H9 (cell line): ENCODE measurements at regions not wholly inside any gene's neighbourhood (a gene's known extent, or its start where the extent isn't known, plus 50 kb on each side); places are given as distances from the start of the nearest gene placed in this dataset.
"Not testable (repeated sequence)": the region's sequence is repeated elsewhere in the genome, so short reads cannot be mapped to it uniquely, and the experiment has no call there.

ENCODE experiments used
- DNase-seq: peaks from one replicate; pipeline ENCODE4 v3.0.0-alpha.2; 2017
- H2AFZ ChIP-seq: one replicate; pipeline ENCODE4 v1.6.1; 2013; ENCODE audit warnings: mild to moderate bottlenecking, low read length, control low read depth, moderate library complexity
- H2AK5ac ChIP-seq: 2 replicates; pipeline ENCODE4 v1.6.1; 2013; ENCODE audit warnings: low read length, control low read depth, mixed read lengths; ENCODE audit not compliant: insufficient read length
- H2BK120ac ChIP-seq: one replicate; pipeline ENCODE4 v1.6.1; 2013; ENCODE audit warnings: low read depth, mild to moderate bottlenecking, low read length, control low read depth, inconsistent platforms; ENCODE audit not compliant: poor library complexity, severe bottlenecking
- H2BK12ac ChIP-seq: 2 replicates; pipeline ENCODE4 v1.6.1; 2013; ENCODE audit warnings: low read length, control low read depth, mixed read lengths, low read depth; ENCODE audit not compliant: insufficient read length
- H2BK15ac ChIP-seq: 2 replicates; pipeline ENCODE4 v1.6.1; 2013; ENCODE audit warnings: low read depth, low read length, control low read depth
- H2BK20ac ChIP-seq: one replicate; pipeline ENCODE4 v1.6.1; 2013; ENCODE audit warnings: low read depth, mild to moderate bottlenecking, low read length, control low read depth, inconsistent platforms; ENCODE audit not compliant: poor library complexity, severe bottlenecking
- H2BK5ac ChIP-seq: 2 replicates; pipeline ENCODE4 v1.6.1; 2013; ENCODE audit warnings: low read length, control low read depth, mixed read lengths; ENCODE audit not compliant: insufficient read length
- H3K14ac ChIP-seq: 2 replicates; pipeline ENCODE4 v1.6.1; 2013; ENCODE audit warnings: low read length, control low read depth; ENCODE audit not compliant: insufficient read depth
- H3K18ac ChIP-seq: 2 replicates; pipeline ENCODE4 v1.6.1; 2013; ENCODE audit warnings: low read depth, mild to moderate bottlenecking, mixed read lengths, low read length, control low read depth; ENCODE audit not compliant: insufficient read length
- H3K23ac ChIP-seq: 2 replicates; pipeline ENCODE4 v1.6.1; 2013; ENCODE audit warnings: low read length, control low read depth, mixed read lengths, low read depth; ENCODE audit not compliant: insufficient read length
- H3K23me2 ChIP-seq: 2 replicates; pipeline ENCODE4 v1.6.1; 2013; ENCODE audit warnings: low read depth, mild to moderate bottlenecking, mixed read lengths, low read length, control low read depth; ENCODE audit not compliant: insufficient read length, poor library complexity, severe bottlenecking
- H3K27ac ChIP-seq: 2 replicates; pipeline ENCODE4 v1.5.1; 2013; ENCODE audit warnings: low read length, control low read depth, mixed read lengths, low read depth; ENCODE audit not compliant: insufficient read length
- H3K27me3 ChIP-seq: 2 replicates; pipeline ENCODE4 v1.6.1; 2013; ENCODE audit warnings: low read length, control low read depth, inconsistent platforms; ENCODE audit not compliant: insufficient read depth
- H3K4ac ChIP-seq: 2 replicates; pipeline ENCODE4 v1.6.1; 2013; ENCODE audit warnings: low read depth, mild to moderate bottlenecking, control low read depth, inconsistent platforms, low read length, moderate library complexity
- H3K4me1 ChIP-seq: 2 replicates; pipeline ENCODE4 v1.6.1; 2013; ENCODE audit warnings: low read length, control low read depth, inconsistent platforms; ENCODE audit not compliant: insufficient read depth
- H3K4me2 ChIP-seq: 2 replicates; pipeline ENCODE4 v1.6.1; 2013; ENCODE audit warnings: low read length, control low read depth, mixed read lengths; ENCODE audit not compliant: insufficient read length, insufficient read depth
- H3K56ac ChIP-seq: 2 replicates; pipeline ENCODE4 v1.6.1; 2013; ENCODE audit warnings: low read depth, mild to moderate bottlenecking, mixed read lengths, low read length, control low read depth; ENCODE audit not compliant: insufficient read length
- H3K79me1 ChIP-seq: 2 replicates; pipeline ENCODE4 v1.6.1; 2013; ENCODE audit warnings: low read depth, mild to moderate bottlenecking, moderate library complexity, low read length, control low read depth, inconsistent platforms; ENCODE audit not compliant: insufficient read depth, poor library complexity, severe bottlenecking
- H3K79me2 ChIP-seq: 2 replicates; pipeline ENCODE4 v1.6.1; 2013; ENCODE audit warnings: low read length, control low read depth, inconsistent platforms; ENCODE audit not compliant: insufficient read depth
- H3K9ac ChIP-seq: 2 replicates; pipeline ENCODE4 v1.6.1; 2013; ENCODE audit warnings: low read length, control low read depth, mixed read lengths; ENCODE audit not compliant: insufficient read length; ENCODE audit errors: extremely low read depth
- H3K9me3 ChIP-seq: one replicate; pipeline ENCODE4 v1.6.1; 2013; ENCODE audit warnings: low read depth, low read length, inconsistent platforms; ENCODE audit not compliant: control insufficient read depth
- H3T11ph ChIP-seq: one replicate; pipeline ENCODE4 v1.6.1; 2013; ENCODE audit warnings: mild to moderate bottlenecking, low read length, control low read depth, inconsistent platforms
- H4K20me1 ChIP-seq: one replicate; pipeline ENCODE4 v1.6.1; 2013; ENCODE audit not compliant: control insufficient read depth, insufficient read length, insufficient read depth
- H4K5ac ChIP-seq: 2 replicates; pipeline ENCODE4 v1.6.1; 2013; ENCODE audit warnings: low read depth, mild to moderate bottlenecking, mixed read lengths, low read length, control low read depth; ENCODE audit not compliant: insufficient read length
- H4K8ac ChIP-seq: replicated peaks from 2 replicates; pipeline ENCODE4 v1.6.1; 2013; ENCODE audit warnings: low read length, control low read depth, mixed read lengths, low read depth; ENCODE audit not compliant: insufficient read length
- H4K91ac ChIP-seq: 2 replicates; pipeline ENCODE4 v1.6.1; 2013; ENCODE audit warnings: low read depth, mild to moderate bottlenecking, moderate library complexity, mixed read lengths, low read length, control low read depth; ENCODE audit not compliant: insufficient read length
- H3K27ac Mint-ChIP-seq, 3 experiments: 2 replicates in 2 of 3; 3 replicates in 1 of 3; pipeline ENCODE4 v1.8.0; 2020 to 2021; ENCODE audit warnings: mixed read lengths in 3 of 3, mild to moderate bottlenecking in 1 of 3, moderate library complexity in 1 of 3
- H3K27me3 Mint-ChIP-seq: 2 replicates; pipeline ENCODE4 v1.8.0; 2021; ENCODE audit warnings: low read depth, mild to moderate bottlenecking, moderate library complexity, mixed read lengths
- H3K36me3 Mint-ChIP-seq, 3 experiments: 2 replicates in 2 of 3; 3 replicates in 1 of 3; pipeline ENCODE4 v1.8.0; 2020 to 2021; ENCODE audit warnings: low read depth in 3 of 3, mixed read lengths in 3 of 3; ENCODE audit not compliant: insufficient read depth in 1 of 3
- H3K4me1 Mint-ChIP-seq, 2 experiments: 2 replicates each; pipeline ENCODE4 v1.8.0; 2020; ENCODE audit warnings: mixed read lengths in 2 of 2
- H3K4me3 Mint-ChIP-seq, 2 experiments: 2 replicates in 1 of 2; 3 replicates in 1 of 2; pipeline ENCODE4 v1.8.0; 2020 to 2021; ENCODE audit warnings: mild to moderate bottlenecking in 2 of 2, mixed read lengths in 2 of 2, moderate library complexity in 1 of 2
- H3K9me3 Mint-ChIP-seq, 2 experiments: 2 replicates in 1 of 2; 3 replicates in 1 of 2; pipeline ENCODE4 v1.8.0; 2020; ENCODE audit warnings: mild to moderate bottlenecking in 2 of 2, mixed read lengths in 2 of 2, moderate library complexity in 1 of 2
- WGBS: extraction: QIAGEN DNeasy Blood & Tissue Kit; methylation state at CpG from one replicate; pipeline ENCODE4 v1.1.7; 2013; ENCODE audit warnings: missing lambda C conversion rate, low lambda C conversion rate, mixed read lengths; ENCODE audit not compliant: insufficient read length; ENCODE audit errors: extremely low coverage; 5-methylcytosine and 5-hydroxymethylcytosine counted together

DNA sequence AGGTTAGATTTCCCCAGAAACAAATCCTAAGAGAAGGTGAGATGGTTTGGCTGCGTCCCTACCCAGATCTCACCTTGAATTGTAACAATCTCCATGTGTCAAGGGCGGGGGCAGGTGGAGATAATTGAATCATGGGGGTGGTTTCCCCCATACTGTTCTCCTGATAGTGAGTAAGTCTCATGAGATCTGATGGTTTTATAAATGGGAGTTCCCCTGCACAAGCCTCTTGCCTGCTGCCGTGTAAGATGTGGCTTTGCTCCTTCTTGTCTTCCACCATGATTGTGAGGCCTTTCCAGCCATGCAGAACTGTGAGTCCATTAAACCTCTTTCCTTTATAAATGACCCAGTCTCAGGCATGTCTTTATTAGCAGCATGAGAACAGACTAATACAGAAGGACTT, 132.2 kb downstream of the NPIPA8 start:
- H3K27ac Mint-ChIP-seq, H3K4me2 ChIP-seq, H3K23me2 ChIP-seq, H4K91ac ChIP-seq, H3K4ac ChIP-seq, H3K14ac ChIP-seq, H3K18ac ChIP-seq, H3K36me3 Mint-ChIP-seq, H3K27ac ChIP-seq, H3K4me1 Mint-ChIP-seq, H2BK20ac ChIP-seq, H2BK5ac ChIP-seq, H3K79me1 ChIP-seq, H3K9ac ChIP-seq, H2BK15ac ChIP-seq, H2BK12ac ChIP-seq, H4K8ac ChIP-seq, H4K20me1 ChIP-seq, H3K23ac ChIP-seq, H3K27me3 ChIP-seq, H3K79me2 ChIP-seq, H3K4me1 ChIP-seq, DNase-seq, H3T11ph ChIP-seq, H3K9me3 ChIP-seq, H2AFZ ChIP-seq, H3K27me3 Mint-ChIP-seq, H3K9me3 Mint-ChIP-seq, H2AK5ac ChIP-seq, H3K4me3 Mint-ChIP-seq, H3K56ac ChIP-seq, H2BK120ac ChIP-seq, H4K5ac ChIP-seq: not testable (repeated sequence)
- WGBS = no CpG with 5 or more reads among the region's 3 CpGs

DNA sequence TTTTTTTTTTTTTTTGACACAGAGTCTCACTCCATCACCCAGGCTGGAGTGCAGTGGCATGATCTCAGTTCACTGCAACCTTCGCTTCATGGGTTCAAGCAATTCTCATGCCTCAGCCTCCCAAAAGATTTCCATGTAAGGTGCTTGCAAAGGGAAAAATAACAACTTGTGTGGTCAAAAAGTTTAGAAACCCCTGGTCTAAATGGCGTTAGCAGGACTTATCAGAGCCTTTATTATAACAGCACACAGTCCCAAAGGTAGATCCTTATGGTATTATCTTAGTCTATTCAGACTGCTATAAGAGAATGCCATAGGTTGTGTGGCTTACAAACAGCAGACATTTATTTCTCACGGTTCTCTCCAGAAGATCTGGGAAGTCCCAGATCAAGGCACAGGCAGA, 135.0 kb downstream of the NPIPA8 start:
- not testable (repeated sequence) for H2BK12ac ChIP-seq, H3K4me1 ChIP-seq, H4K5ac ChIP-seq, H3K27ac ChIP-seq, DNase-seq, H3K4me3 Mint-ChIP-seq, H3K18ac ChIP-seq, H2BK120ac ChIP-seq, H3K9me3 ChIP-seq, H3K14ac ChIP-seq, H3K27ac Mint-ChIP-seq, H2BK5ac ChIP-seq, H2AK5ac ChIP-seq, H3K79me1 ChIP-seq, H3T11ph ChIP-seq, H3K27me3 ChIP-seq, H2BK15ac ChIP-seq, H3K4me1 Mint-ChIP-seq, H2AFZ ChIP-seq, H3K4me2 ChIP-seq, H3K23me2 ChIP-seq, H2BK20ac ChIP-seq, H3K79me2 ChIP-seq, H3K9me3 Mint-ChIP-seq, H3K9ac ChIP-seq, H3K56ac ChIP-seq, H3K23ac ChIP-seq, H4K91ac ChIP-seq, H3K4ac ChIP-seq, H4K20me1 ChIP-seq, H4K8ac ChIP-seq, H3K36me3 Mint-ChIP-seq, H3K27me3 Mint-ChIP-seq
- no CpG with 5 or more reads among the region's 3 CpGs for WGBS

DNA sequence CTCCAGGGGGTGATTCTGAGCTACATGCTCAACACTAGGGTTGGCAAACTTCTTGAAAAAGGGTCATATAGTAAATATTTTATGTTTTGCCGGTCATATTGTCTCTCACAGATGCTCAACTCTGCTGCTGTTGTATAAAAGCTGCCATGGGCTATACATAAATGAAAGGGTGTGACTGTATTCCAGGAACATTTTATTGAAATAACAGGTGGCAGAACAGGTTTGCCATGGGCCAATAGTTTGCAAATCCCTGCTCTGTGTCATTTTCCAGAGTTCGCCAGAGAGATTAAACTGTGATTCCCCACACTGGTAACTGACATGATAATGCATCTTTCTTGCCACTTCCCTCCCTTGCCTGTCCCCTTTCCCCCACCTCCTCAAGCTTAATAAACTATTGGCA, 144.1 kb downstream of the NPIPA8 start:
- H3K27ac ChIP-seq, H2BK15ac ChIP-seq, H3K9me3 Mint-ChIP-seq, H3K14ac ChIP-seq, H2AFZ ChIP-seq, DNase-seq, H3K4me1 Mint-ChIP-seq, H3T11ph ChIP-seq, H2BK120ac ChIP-seq, H3K27me3 Mint-ChIP-seq, H3K4ac ChIP-seq, H4K20me1 ChIP-seq, H4K5ac ChIP-seq, H2AK5ac ChIP-seq, H3K4me1 ChIP-seq, H2BK20ac ChIP-seq, H3K23me2 ChIP-seq, H3K27me3 ChIP-seq, H3K9me3 ChIP-seq, H3K36me3 Mint-ChIP-seq, H3K4me2 ChIP-seq, H3K9ac ChIP-seq, H3K23ac ChIP-seq, H3K27ac Mint-ChIP-seq, H4K91ac ChIP-seq, H4K8ac ChIP-seq, H3K56ac ChIP-seq, H2BK12ac ChIP-seq, H2BK5ac ChIP-seq, H3K18ac ChIP-seq, H3K4me3 Mint-ChIP-seq, H3K79me1 ChIP-seq, H3K79me2 ChIP-seq: not testable (repeated sequence)
- WGBS = no CpG with 5 or more reads among the region's 2 CpGs
